Upper lobe of left lung (tissue), 4 donors: ENCODE measurements at regions not wholly inside any gene's neighbourhood (a gene's known extent, or its start where the extent isn't known, plus 50 kb on each side); places are given as distances from the start of the nearest gene placed in this dataset.

Experiments used
- POLR2A ChIP-seq, 4 donors: fragments of 450-650 bp; IDR thresholded peaks; one replicate each; pipeline ENCODE4 v1.5.1; 2016 to 2017; ENCODE audit warnings: antibody characterized with exemption in 4 of 4, mild to moderate bottlenecking in 2 of 4
- POLR2AphosphoS5 ChIP-seq, 2 donors: sonication (generic); formaldehyde crosslinking; IDR thresholded peaks; one replicate each; pipeline ENCODE4 v1.5.1; 2017; ENCODE audit warnings: antibody characterized with exemption in 2 of 2
- TF ChIP-seq, protein P1 (sequence below), 6 experiments: fragments of 450-650 bp in 4 of 6; fragments of 200-600 bp in 2 of 6; sonication (generic) in 2 of 6; IDR thresholded peaks; one replicate each; pipeline ENCODE4 v1.5.1; 2016 to 2019; ENCODE audit warnings: antibody characterized with exemption in 6 of 6

DNA sequence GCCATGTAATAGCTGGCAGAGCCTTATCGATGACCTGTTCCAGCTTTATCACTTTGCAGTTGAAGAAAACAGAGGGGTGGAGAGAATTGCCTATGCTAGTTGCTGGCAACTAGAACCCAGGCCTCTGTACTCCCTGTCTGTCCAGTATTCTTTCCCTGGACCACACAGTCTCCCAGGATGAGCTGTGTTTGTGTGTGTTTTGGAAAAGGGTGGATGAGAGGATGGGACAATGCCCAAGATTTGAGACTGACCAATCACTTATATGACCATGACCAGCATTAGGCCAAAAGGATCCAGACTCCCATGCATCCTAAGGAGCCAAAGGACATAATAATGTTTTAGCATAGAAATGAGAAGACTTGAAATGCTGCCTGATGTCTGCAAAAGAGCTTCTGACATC, 102.6 kb downstream of the CD200R1L start:
- TF ChIP-seq POLR2A (IDR thresholded peaks at IDR 0.05): no peak
- TF ChIP-seq, protein P1, sequence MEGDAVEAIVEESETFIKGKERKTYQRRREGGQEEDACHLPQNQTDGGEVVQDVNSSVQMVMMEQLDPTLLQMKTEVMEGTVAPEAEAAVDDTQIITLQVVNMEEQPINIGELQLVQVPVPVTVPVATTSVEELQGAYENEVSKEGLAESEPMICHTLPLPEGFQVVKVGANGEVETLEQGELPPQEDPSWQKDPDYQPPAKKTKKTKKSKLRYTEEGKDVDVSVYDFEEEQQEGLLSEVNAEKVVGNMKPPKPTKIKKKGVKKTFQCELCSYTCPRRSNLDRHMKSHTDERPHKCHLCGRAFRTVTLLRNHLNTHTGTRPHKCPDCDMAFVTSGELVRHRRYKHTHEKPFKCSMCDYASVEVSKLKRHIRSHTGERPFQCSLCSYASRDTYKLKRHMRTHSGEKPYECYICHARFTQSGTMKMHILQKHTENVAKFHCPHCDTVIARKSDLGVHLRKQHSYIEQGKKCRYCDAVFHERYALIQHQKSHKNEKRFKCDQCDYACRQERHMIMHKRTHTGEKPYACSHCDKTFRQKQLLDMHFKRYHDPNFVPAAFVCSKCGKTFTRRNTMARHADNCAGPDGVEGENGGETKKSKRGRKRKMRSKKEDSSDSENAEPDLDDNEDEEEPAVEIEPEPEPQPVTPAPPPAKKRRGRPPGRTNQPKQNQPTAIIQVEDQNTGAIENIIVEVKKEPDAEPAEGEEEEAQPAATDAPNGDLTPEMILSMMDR (IDR thresholded peaks at IDR 0.05): no peak
- no peak for TF ChIP-seq POLR2AphosphoS5 (IDR thresholded peaks at IDR 0.05)
